Skin of body (tissue), 1 donor: ENCODE measurements at regions not wholly inside any gene's neighbourhood (a gene's known extent, or its start where the extent isn't known, plus 50 kb on each side); places are given as distances from the start of the nearest gene placed in this dataset.

ENCODE experiments used
- DNase-seq: peaks from one replicate; lab custom pipeline; 2025; lab: John Stamatoyannopoulos, UW

- DNase-seq = no peak
Measured at GRCh38 chr12:89962648-89963047, 254.0 kb upstream of the ATP2B1 start.

- DNase-seq = no peak
Measured at GRCh38 chr12:89960607-89961394, 252.2 kb upstream of the ATP2B1 start.

DNA sequence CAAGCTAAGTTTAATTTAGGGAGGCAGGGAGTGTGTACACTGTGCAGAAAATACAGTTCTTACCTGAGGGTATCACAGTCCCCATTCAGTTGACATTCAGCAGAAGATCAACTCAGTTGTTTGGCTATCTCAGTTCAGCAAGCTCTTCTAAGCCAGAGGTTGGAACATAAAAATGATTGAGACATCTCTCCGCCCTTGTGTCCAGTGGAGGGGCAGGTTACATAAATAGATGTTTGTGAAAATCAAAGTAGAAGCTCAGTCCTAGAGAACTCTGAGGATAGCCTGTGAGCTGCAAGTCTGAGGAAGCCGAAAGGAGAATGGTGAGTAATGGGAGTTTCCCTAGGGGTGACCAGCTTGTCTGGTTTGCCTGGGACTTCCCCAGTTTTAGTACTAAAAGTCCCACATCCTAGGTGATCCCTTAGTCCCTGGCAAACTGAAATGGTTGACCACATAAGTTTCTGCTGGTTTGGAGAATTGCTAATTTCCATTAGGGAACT lies 251.4 kb upstream of the ATP2B1 start:
- no peak for DNase-seq

DNA sequence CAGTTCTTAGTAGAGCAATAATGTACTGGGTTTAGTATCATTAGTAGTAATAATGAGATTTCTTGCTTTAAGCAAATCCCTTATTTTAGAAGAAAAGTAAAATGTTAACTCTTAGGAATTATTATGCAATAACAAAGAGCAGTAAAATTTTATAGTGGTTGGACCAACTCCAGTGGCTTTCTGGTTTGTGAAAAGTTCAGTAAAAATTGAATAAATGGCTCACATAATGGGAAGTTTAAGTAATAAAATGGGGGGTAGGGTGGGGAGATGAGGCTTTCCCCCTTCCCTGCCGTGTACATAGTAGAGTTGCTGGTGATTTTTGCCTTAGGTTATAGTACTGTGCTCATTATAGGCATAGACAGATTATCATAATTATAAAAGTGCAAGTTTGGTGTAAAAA lies 250.5 kb upstream of the ATP2B1 start:
- DNase-seq = no peak

DNA sequence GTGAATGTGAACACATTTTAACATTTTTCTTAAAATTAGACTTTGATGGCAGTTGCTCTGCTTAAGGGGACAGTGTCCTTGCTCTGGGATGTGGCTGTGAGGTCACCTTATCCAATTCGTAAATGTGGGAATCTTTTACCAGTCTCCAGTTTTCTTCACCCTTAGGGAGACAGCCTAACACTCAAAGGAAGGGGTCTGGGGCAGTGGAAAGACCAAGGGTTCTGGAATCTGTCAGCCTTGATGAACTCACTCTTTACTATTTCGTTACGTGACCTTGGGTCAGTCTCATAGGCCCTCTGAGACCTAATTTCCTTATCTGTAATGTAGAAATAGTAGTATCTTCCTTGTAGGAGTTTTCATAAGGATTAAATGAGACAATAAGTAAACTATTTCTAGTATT lies 245.6 kb upstream of the ATP2B1 start:
- DNase-seq = no peak

GRCh38 chr12:89951694-89952060 lies 243.0 kb upstream of the ATP2B1 start:
- DNase-seq = no peak

GRCh38 chr12:89951050-89951693 lies 242.5 kb upstream of the ATP2B1 start:
- no peak for DNase-seq

DNA sequence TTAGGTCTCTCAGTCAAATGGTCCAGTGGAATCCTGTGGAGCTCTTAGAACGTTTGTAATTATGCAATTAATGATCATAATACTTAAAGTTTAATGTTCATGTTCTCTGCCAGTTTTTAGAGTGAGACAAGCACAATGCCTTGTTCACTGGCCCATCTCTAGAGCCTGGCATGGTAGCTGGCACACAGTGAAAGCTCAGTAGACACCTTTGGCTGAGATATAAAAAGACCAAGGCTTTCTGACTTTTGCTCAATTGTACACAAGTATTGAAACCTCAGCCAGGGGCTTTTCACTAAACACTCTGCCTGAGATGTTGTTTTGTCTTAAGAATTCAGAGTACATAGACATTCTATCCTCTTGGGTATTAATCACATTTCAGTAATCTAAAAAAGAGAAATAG lies 241.8 kb upstream of the ATP2B1 start:
- DNase-seq = no peak

DNA sequence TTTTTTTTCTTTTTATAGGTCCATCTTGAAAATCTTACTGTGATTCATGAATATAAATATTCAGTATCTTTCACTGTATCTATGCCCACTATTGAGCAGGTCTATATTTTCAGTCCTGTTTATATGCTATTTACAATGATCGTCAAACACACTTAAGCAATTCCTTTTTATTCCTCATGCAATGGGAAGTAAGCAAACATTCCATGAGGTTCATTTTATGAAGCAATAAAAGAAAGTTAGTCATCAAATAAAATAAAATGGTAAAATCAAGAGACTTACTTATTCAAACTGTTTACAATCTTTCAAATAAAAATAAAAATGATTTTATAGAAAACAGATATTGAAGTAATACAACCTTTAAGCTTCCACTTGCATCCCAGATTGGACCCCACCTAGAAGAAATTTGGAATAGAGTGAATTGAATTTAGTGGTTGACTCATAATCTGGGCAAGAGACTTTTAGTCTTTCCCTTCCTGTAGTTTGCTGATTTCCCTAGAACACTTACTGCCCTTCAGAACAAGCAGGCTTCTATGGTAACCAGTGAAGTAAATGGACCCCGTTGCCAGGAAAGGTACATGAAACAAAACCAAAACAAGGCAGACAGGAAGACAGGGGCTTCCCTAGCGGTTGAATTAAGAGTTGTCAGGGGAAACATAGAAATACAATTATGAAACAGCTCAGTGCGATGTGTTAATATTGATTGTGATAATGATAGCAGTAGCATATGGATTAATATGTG lies 241.0 kb upstream of the ATP2B1 start:
- peak; percentile 17 for DNase-seq

- DNase-seq = no peak
Measured at GRCh38 chr12:89948271-89949175, 239.9 kb upstream of the ATP2B1 start.

DNA sequence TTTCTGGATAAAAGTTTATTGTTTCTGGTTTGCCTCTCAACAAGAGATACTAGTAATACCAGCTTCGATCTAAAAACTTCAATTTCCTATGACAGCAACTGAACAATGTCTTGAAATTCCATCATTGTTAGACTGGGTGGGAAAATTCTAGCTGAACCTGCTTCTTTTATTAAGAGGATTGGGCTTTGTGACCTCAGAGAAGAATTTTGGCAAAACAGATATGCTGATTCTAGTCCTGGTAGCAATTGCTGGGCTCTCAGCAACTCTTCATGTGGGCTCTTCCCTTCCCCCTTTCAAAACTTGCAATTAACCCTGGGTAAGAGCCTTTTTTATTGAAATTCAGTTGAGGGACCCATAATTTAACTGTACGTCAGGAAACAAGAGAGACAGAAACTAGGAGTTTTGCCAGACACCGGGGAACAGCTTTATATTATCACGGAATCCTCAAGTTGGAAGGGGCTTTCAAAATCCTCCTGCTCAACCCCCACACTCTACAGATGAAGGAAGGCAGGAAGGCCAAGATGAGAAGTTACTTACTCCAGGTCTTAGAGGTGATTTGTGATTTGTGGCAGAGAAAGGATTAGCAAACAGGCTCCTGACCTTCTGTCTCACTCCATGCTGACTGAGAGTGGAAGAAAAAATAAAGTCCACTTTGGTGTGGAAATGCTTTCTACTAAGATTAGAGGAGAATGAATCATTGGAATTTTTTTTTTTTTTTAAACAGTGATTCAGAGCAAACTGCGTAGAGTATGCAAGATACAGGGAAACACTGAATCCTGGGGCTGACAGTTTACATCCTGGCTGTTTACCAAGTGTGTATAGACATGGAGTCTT lies 239.0 kb upstream of the ATP2B1 start:
- DNase-seq = peak; percentile 11

GRCh38 chr12:89946518-89947135 lies 238.0 kb upstream of the ATP2B1 start:
- no peak for DNase-seq

GRCh38 chr12:89945123-89945522 lies 236.5 kb upstream of the ATP2B1 start:
- DNase-seq = no peak

GRCh38 chr12:89943463-89943862 lies 234.8 kb upstream of the ATP2B1 start:
- peak; percentile 67 for DNase-seq

GRCh38 chr12:89941436-89941835 lies 232.8 kb upstream of the ATP2B1 start:
- no peak for DNase-seq

DNA sequence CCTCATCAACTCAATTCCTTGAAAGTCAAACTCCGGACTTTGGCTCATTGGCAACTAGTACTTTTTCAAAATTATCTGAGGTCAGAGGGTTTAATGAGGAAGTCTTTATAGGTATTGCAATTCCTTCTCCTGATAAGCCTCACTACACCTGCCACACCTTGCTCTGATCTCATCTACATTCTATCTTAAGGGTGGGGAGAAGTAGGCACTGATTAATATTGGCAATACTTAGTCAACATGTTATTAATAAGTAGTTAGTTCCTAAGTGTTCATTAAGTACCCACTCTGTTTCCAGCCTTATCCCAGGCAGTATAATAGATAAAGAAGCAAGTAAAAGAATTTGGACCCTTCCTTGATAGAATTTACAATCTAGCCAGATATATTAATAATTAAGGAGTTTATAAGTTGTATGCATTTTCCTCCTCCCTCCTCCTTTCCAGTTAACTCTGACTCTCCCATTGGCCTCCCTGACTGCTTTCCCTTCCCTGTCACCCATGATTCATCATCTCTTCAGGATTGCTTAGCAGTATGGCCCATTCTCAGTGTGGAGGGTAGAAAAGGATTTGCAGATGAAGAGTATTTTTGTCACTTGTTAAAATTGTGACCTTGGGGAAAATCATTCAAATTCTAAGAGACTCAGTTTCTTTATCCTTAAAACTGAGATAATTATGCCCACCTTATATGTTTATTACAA lies 231.0 kb upstream of the ATP2B1 start:
- no peak for DNase-seq

DNA sequence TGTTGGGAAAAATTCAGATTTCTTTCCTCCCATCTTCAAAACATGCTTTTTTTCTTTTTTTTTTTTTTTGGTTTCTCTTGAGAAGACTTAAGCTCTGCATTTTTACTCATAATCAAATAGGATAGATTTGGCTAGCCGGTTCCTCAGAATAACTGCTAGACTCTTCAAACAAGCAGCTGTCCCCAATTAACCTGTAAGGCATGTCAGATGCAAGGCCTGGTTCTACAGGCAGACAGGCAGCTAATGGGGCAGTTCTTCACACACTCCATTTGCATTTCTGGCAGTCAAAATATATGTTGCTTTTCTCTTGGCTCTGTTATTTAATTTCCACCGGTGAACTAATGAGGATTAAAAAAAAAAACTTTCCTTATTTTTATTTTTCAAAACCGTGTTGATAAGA lies 228.0 kb upstream of the ATP2B1 start:
- DNase-seq = no peak

GRCh38 chr12:89935850-89936249 lies 227.2 kb upstream of the ATP2B1 start:
- no peak for DNase-seq

- no peak for DNase-seq
Measured at GRCh38 chr12:89933911-89934310, 225.3 kb upstream of the ATP2B1 start.
